IPS DF 6.9 (cell line): ENCODE measurements at regions not wholly inside any gene's neighbourhood (a gene's known extent, or its start where the extent isn't known, plus 50 kb on each side); places are given as distances from the start of the nearest gene placed in this dataset.

Experiments
- DNase-seq: peaks from one replicate; pipeline ENCODE4 v3.0.0-alpha.2; 2013; ENCODE audit warnings: low read depth, low spot score
- H3K27ac ChIP-seq: one replicate; pipeline ENCODE4 v1.5.1; 2013; ENCODE audit warnings: low read length, control low read depth
- H3K27me3 ChIP-seq: 2 replicates; pipeline ENCODE4 v1.6.1; 2013; ENCODE audit warnings: mild to moderate bottlenecking, low read length; ENCODE audit not compliant: control insufficient read depth, insufficient read depth
- H3K36me3 ChIP-seq: 2 replicates; pipeline ENCODE4 v1.6.1; 2013; ENCODE audit warnings: low read length; ENCODE audit not compliant: control insufficient read depth, insufficient read depth
- H3K4me1 ChIP-seq: 2 replicates; pipeline ENCODE4 v1.6.1; 2013; ENCODE audit warnings: low read length; ENCODE audit not compliant: control insufficient read depth, insufficient read depth
- H3K4me3 ChIP-seq: 2 replicates; pipeline ENCODE4 v1.5.1; 2013; ENCODE audit warnings: mild to moderate bottlenecking, low read length
- H3K9me3 ChIP-seq: 2 replicates; pipeline ENCODE4 v1.6.1; 2013; ENCODE audit warnings: low read length, inconsistent platforms; ENCODE audit not compliant: control insufficient read depth, insufficient read depth
- WGBS: extraction: QIAGEN DNeasy Blood & Tissue Kit; methylation state at CpG from one replicate; pipeline ENCODE4 v1.1.7; 2013; ENCODE audit warnings: mixed read lengths, missing lambda C conversion rate; ENCODE audit not compliant: insufficient read length, insufficient coverage; 5-methylcytosine and 5-hydroxymethylcytosine counted together

DNA sequence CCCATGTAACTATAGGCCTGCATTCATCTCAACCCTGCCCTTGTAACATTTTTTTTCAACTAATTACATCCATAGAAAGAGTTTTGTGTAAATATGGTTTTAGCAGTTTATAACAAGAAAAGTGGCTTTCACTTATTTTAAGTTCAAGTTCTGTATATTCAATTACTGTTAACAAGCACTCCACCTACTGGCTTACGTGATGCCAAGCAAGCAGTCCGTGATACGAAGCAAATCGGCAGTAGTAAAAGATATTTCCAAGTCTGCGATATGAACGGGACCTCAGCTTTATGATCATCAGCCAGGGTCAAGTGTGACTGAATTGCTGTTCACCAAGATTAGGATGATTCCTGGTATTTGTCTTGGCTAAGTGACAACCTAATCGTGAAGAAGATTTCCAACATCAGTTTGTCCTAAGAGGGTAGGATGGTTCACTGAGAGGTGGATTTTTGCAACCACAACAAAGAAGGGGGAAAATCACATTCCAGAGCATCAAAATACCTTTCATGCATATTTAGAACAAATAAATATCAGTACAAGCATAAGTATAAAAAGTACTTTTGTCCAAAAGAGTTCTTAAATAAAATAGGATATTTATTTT is 456.2 kb downstream of the FOXG1 start:
- WGBS, result no CpG with 5 or more reads among the region's 7 CpGs

GRCh38 chr14:29223947-29224346 is 457.4 kb downstream of the FOXG1 start:
- Histone ChIP-seq H3K36me3 (no peaks in the 10 kb centered on the region), H3K27ac (no peak overlapping the region), H3K4me3 (no peak overlapping the region), H3K27me3 (no peaks in the 10 kb centered on the region), H3K4me1 (no peaks in the 10 kb centered on the region), H3K9me3 (no peaks in the 10 kb centered on the region)
- DNase-seq, result no peak
- no CpG with 5 or more reads among the region's 3 CpGs for WGBS

More for the DNA sequence above, 456.2 kb downstream of the FOXG1 start:
- Histone ChIP-seq H3K36me3 (no peaks in the 10 kb centered on the region), H3K4me3 (no peak overlapping the region), H3K4me1 (no peaks in the 10 kb centered on the region), H3K27ac (no peak overlapping the region), H3K9me3 (no peaks in the 10 kb centered on the region), H3K27me3 (no peaks in the 10 kb centered on the region)
- no peak for DNase-seq

GRCh38 chr14:29227631-29228030 is 461.0 kb downstream of the FOXG1 start:
- H3K27ac ChIP-seq, result no peak overlapping the region
- no peak overlapping the region for H3K4me3 ChIP-seq
- no peaks in the 10 kb centered on the region for H3K27me3 ChIP-seq
- H3K36me3 ChIP-seq, result no peaks in the 10 kb centered on the region
- no peaks in the 10 kb centered on the region for H3K9me3 ChIP-seq
- no peaks in the 10 kb centered on the region for H3K4me1 ChIP-seq
- WGBS, result no CpG with 5 or more reads among the region's 1 CpG
- DNase-seq, result no peak

DNA sequence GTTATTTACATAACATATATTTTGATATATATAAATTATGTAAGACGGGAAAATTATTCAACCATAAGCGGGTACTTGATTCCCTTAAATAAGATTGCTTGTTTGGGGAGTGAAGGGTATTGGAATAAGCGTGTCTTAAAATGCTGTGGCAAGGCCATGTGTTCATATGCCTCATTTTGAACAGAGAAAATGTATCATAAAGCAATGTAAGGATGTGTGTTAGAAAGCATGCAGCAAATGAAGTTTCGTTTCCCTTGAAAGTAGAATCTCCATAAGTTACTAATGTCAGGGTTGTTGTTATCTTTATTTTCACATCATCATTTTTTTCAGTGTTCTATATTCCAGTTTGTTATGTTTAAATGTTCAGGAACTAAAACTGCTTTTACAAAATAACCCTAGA is 465.6 kb downstream of the FOXG1 start:
- no peak for DNase-seq
- H3K4me1 ChIP-seq, result no peaks in the 10 kb centered on the region
- H3K4me3 ChIP-seq, result no peak overlapping the region
- no peaks in the 10 kb centered on the region for H3K36me3 ChIP-seq
- 100% methylated on average over 2 of the region's 4 CpGs for WGBS
- no peaks in the 10 kb centered on the region for H3K27me3 ChIP-seq
- no peaks in the 10 kb centered on the region for H3K9me3 ChIP-seq
- no peak overlapping the region for H3K27ac ChIP-seq

- Histone ChIP-seq H3K27ac (no peak overlapping the region), H3K36me3 (no peaks in the 10 kb centered on the region), H3K27me3 (no peaks in the 10 kb centered on the region), H3K9me3 (no peaks in the 10 kb centered on the region), H3K4me3 (no peak overlapping the region), H3K4me1 (no peaks in the 10 kb centered on the region)
- no peak for DNase-seq
Observed at GRCh38 chr14:29232711-29233110, 466.1 kb downstream of the FOXG1 start.

- WGBS, result no CpG with 5 or more reads among the region's 4 CpGs
- no peak overlapping the region for H3K27ac ChIP-seq
- DNase-seq, result no peak
- no peaks in the 10 kb centered on the region for H3K4me1 ChIP-seq
- no peaks in the 10 kb centered on the region for H3K36me3 ChIP-seq
- H3K9me3 ChIP-seq, result no peaks in the 10 kb centered on the region
- H3K4me3 ChIP-seq, result no peak overlapping the region
- H3K27me3 ChIP-seq, result no peaks in the 10 kb centered on the region
Observed at GRCh38 chr14:29233188-29233587, 466.6 kb downstream of the FOXG1 start.

DNA sequence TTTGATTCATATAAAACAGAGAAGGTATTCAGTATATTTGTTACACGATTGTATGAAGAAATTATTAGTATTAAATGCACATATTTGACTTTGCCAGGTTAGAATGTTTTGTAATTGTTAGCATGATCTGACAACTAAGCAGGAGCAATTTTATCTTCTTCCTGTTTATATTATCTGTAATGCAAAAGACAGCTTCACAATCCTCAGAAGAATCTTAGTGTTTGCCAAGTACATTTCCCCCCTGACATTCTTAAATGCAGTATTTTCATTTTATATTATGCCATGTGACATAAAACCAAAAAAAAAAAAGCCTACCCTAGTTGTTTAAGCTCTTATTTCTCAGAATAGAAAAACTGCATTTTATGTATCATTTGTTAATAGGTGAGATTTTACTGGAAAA is 469.4 kb downstream of the FOXG1 start:
- H3K9me3 ChIP-seq, result no peaks in the 10 kb centered on the region
- WGBS, result 100% methylated on average over 1 of the region's 1 CpG

DNA sequence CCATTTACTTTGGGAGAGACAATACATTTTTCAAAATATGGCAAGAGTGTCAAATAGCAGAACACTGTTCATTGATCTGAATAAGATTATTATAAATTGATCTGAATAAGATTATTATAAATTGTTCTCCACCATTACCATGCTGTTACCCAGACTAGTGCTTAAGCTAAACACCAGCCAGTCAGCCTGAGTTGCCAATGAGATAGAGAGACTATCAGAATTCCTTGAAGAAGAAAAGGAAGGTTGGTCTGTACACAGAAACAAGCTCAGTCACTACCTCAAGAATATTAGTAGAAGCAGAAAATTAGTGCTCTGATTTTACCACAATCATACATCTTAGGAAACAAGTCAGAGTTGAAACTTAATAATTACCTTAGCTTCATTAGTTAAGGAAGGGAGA is 469.8 kb downstream of the FOXG1 start:
- Histone ChIP-seq H3K9me3 (no peaks in the 10 kb centered on the region), H3K4me3 (no peak overlapping the region), H3K36me3 (no peaks in the 10 kb centered on the region), H3K4me1 (no peaks in the 10 kb centered on the region), H3K27ac (no peak overlapping the region), H3K27me3 (no peaks in the 10 kb centered on the region)
- DNase-seq, result no peak

More for the DNA sequence above, 469.4 kb downstream of the FOXG1 start:
- no peak overlapping the region for H3K4me3 ChIP-seq
- no peak for DNase-seq
- H3K27me3 ChIP-seq, result no peaks in the 10 kb centered on the region
- H3K27ac ChIP-seq, result no peak overlapping the region
- no peaks in the 10 kb centered on the region for H3K36me3 ChIP-seq
- H3K4me1 ChIP-seq, result no peaks in the 10 kb centered on the region

DNA sequence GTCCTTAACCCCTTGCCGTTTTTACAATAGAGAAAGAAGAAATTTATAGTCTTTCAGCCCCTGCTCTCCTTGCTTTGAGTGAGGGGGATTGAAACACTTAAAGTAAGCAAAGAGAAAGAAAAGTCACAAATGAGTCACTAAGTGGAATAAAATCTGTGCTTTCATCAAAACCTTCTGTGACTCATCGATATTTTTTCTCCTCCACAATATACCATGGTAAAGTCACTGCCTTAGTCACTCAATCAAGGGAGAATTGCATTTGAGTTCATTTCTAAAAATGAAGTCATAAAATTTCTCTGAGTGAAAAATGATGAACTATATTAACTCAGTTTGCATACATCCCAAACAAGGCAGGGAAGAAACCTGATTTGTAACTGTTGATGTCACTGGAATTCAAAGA is 470.3 kb downstream of the FOXG1 start:
- H3K4me3 ChIP-seq, result no peak overlapping the region
- no peaks in the 10 kb centered on the region for H3K27me3 ChIP-seq
- no peak overlapping the region for H3K27ac ChIP-seq
- WGBS, result no CpG with 5 or more reads among the region's 2 CpGs
- H3K36me3 ChIP-seq, result no peaks in the 10 kb centered on the region
- no peaks in the 10 kb centered on the region for H3K4me1 ChIP-seq
- no peak for DNase-seq
- no peaks in the 10 kb centered on the region for H3K9me3 ChIP-seq

DNA sequence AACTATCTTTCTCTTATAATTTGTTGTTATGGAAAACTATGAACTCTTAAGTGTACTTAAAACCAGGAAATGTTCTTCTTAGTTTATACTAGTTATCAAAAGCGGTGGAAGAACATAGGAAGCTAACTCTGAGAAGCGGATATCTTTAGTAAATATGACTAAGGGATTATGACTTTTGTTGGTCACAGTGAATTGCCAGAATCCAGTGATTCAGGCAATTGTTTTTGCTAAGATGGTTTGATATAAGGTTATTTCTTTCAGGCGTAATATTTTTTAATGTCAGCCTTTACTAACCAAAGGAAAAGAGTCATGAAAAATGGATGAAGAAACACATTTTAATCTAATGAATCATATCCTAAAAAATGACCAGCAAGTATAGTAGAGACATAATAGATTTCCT is 473.5 kb downstream of the FOXG1 start:
- Histone ChIP-seq H3K4me1 (no peaks in the 10 kb centered on the region), H3K27ac (no peak overlapping the region), H3K4me3 (no peak overlapping the region), H3K27me3 (no peaks in the 10 kb centered on the region), H3K9me3 (no peaks in the 10 kb centered on the region), H3K36me3 (no peaks in the 10 kb centered on the region)
- WGBS, result no CpG with 5 or more reads among the region's 3 CpGs
- no peak for DNase-seq
